ENCODE measurements at regions not wholly inside any gene's neighbourhood (a gene's known extent, or its start where the extent isn't known, plus 50 kb on each side); places are given as distances from the start of the nearest gene placed in this dataset.

DNA sequence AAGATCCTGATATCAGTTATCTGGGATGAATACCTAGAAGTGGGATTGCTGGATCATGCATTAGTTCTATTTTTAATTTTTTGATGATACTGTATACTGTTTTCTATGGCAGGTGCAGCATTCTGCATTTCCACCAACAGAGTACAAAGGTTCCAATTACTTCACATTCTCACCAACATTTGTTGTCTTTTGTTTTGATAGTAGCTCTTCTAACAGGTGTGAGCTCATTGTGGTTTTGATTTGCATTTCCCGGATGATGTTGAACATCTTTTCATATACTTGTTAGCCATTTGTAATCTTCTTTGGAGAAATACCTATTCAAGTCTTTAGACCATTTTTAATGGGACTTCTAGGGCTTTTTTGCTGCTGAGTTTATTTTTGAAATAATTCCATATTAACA, 139.2 kb upstream of the AMOT start:
- Histone ChIP-seq H3K36me3 (no peaks in the 10 kb centered on the region), H3K27me3 (no peaks in the 10 kb centered on the region), H3K4me1 (no peaks in the 10 kb centered on the region), H3K27ac (no peak overlapping the region), H3K4me3 (no peak overlapping the region), H3K9me3 (no peaks in the 10 kb centered on the region)
- TF ChIP-seq, protein P1, sequence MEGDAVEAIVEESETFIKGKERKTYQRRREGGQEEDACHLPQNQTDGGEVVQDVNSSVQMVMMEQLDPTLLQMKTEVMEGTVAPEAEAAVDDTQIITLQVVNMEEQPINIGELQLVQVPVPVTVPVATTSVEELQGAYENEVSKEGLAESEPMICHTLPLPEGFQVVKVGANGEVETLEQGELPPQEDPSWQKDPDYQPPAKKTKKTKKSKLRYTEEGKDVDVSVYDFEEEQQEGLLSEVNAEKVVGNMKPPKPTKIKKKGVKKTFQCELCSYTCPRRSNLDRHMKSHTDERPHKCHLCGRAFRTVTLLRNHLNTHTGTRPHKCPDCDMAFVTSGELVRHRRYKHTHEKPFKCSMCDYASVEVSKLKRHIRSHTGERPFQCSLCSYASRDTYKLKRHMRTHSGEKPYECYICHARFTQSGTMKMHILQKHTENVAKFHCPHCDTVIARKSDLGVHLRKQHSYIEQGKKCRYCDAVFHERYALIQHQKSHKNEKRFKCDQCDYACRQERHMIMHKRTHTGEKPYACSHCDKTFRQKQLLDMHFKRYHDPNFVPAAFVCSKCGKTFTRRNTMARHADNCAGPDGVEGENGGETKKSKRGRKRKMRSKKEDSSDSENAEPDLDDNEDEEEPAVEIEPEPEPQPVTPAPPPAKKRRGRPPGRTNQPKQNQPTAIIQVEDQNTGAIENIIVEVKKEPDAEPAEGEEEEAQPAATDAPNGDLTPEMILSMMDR (IDR thresholded peaks at IDR 0.05) = no peak
- intact Hi-C loops (cut with DNase I; ENCODE audit: low total_unique reads) = no loop called here
- DNase-seq = no peak

DNA sequence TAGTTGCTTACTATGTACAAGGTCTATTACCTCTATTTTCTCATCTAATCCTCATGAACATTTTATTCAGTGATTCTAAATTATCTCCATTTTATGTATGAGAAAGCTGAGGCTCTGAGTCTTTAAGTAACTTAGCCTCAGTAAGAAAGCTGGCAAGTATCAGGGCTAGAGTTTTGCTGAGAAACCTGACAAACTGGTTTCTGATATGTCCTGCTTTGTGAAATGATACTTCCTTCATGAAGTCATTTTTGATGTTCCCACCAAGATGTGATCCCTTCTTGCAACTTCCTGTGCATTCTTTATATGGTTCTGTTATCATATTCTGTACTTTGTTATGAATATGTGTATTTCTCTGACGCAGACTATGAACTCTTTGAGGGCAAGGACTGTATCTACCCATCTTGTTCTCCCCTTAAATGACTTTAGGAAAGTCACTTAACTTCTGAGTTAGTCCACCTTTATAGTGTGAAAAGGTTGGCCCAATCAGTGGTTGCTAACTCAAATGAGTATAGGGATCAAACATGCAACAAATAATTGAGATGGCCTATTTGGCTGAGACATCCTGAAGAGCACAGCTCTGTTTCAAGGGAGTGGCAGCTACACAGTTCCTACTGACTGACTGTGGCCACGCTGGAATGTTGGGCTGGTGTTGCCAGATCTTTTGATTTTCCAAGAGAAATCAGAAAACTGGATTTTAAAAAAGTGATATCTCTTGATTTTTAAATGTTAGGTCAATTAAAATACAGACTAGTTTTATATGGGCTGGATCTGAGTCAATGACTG, 127.9 kb upstream of the AMOT start:
- H3K9me3 ChIP-seq = no peaks in the 10 kb centered on the region
- no peaks in the 10 kb centered on the region for H3K4me1 ChIP-seq
- H3K36me3 ChIP-seq = no peaks in the 10 kb centered on the region
- H3K27ac ChIP-seq = no peak overlapping the region
- no peaks in the 10 kb centered on the region for H3K27me3 ChIP-seq
- no peak for DNase-seq
- TF ChIP-seq, protein P1 (IDR thresholded peaks at IDR 0.05) = no peak
- H3K4me3 ChIP-seq = no peak overlapping the region
- intact Hi-C loops (cut with DNase I; ENCODE audit: low total_unique reads) = no loop called here

DNA sequence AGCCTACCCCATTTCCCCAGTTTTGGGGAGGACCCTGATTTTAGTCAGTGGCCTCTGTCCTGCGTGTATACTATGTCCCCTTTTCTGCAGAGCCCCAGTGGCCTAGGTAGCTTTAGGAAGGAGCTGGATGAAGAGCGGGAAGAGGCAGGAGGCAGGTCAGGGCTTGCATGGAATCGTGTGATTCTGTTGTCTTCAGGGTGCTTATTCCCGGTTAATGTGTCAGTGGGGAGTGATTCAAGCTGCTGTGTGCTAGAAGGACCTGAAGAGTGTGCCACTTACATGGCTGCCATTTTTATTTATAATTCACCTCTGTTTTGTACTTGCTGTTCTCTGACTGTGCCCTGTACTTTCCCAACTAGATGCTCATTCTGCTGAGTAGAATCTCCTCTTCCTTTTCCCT, 127.3 kb upstream of the AMOT start:
- H3K4me1 ChIP-seq = no peaks in the 10 kb centered on the region
- DNase-seq = no peak
- no peaks in the 10 kb centered on the region for H3K9me3 ChIP-seq
- no peak overlapping the region for H3K27ac ChIP-seq
- no peaks in the 10 kb centered on the region for H3K27me3 ChIP-seq
- TF ChIP-seq, protein P1 (IDR thresholded peaks at IDR 0.05) = no peak
- H3K4me3 ChIP-seq = no peak overlapping the region
- intact Hi-C loops (cut with DNase I; ENCODE audit: low total_unique reads) = no loop called here
- no peaks in the 10 kb centered on the region for H3K36me3 ChIP-seq

DNA sequence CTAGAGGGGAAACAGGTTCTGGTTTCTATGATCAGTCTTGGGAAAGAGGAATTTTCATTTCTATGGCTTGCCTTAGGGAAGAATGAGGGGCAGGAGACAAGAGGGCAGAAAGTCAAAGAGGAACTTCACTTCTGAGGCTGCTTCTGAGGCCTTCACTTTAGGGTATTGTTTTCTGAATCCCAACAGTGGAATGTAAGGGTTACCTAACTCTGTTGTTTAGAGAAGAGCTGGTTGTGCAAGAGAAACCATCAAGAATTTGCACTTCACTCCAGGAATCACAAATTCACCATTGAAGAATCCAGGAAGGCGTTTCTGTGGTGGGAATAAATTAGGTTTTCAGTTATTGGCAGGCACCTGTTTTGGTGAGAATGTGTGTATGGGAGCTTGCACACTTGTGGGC, 126.7 kb upstream of the AMOT start:
- H3K27me3 ChIP-seq = no peaks in the 10 kb centered on the region
- H3K36me3 ChIP-seq = no peaks in the 10 kb centered on the region
- no peaks in the 10 kb centered on the region for H3K4me1 ChIP-seq
- TF ChIP-seq, protein P1 (IDR thresholded peaks at IDR 0.05) = no peak
- no peak overlapping the region for H3K4me3 ChIP-seq
- no peak overlapping the region for H3K27ac ChIP-seq
- intact Hi-C loops (cut with DNase I; ENCODE audit: low total_unique reads) = no loop called here
- no peak for DNase-seq
- no peaks in the 10 kb centered on the region for H3K9me3 ChIP-seq

DNA sequence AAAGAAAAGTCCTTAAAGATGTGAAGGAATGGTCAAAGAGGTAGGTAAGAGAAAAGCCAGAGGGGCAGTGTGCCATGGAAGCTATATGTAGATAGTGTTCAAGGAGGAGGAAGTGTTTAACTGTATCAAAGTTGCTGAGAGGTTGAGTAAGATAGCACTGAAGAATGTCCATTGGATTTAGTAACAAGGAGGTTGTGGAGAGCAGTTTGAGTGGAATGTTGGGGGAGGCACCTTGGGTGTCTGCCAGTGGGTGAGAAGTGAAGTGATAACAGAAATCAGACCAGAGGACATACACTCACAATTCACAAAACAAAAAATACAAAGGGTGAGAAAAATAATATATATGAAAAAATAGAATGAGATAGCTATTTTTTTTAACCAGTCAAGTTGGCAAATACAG, 121.3 kb upstream of the AMOT start:
- Histone ChIP-seq H3K4me1 (no peaks in the 10 kb centered on the region), H3K36me3 (no peaks in the 10 kb centered on the region), H3K27ac (no peak overlapping the region), H3K9me3 (no peaks in the 10 kb centered on the region), H3K4me3 (no peak overlapping the region), H3K27me3 (no peaks in the 10 kb centered on the region)
- TF ChIP-seq, protein P1 (IDR thresholded peaks at IDR 0.05) = no peak
- intact Hi-C loops (cut with DNase I; ENCODE audit: low total_unique reads) = no loop called here
- DNase-seq = no peak

Measured in tibial artery (tissue), 4 donors.